ENCODE measurements at regions not wholly inside any gene's neighbourhood (a gene's known extent, or its start where the extent isn't known, plus 50 kb on each side); places are given as distances from the start of the nearest gene placed in this dataset.

DNA sequence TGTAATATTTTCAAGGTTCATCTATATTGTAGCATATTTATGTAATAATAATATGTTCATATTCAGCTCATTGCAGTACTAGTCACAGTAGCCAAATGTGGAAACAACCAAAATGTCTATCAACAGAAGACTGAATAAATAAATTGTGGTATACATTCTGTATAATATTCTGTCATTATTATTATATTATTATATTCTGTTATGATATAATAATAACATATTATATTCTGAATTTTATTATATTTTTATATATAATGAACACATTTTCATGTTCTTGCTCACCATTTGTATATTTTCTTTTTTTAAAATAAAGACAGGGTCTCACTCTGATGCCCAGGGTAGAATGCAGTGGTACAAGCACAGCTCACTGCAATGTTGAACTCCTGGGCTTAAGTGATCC lies 91.2 kb upstream of the STARD3NL start:
- no peak for ATAC-seq

DNA sequence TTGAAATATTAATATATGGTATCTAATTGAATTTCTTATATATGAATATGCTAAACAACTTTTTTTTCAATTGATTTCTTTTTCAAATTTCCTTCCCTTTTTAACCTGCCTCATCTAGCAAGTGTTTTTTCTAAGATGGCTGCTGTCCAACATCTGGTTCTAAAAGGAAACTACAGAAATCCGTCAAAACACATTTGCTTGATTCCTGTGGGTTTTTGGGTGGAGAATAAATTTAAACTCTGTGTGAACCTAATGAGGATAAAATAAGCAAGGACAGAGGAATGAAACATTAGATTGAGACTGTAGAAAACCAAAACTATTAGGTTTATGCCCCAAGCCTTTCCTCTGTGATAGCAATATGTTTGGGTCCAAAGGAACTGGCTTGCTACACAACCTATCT lies 75.5 kb upstream of the STARD3NL start:
- ATAC-seq, result no peak

DNA sequence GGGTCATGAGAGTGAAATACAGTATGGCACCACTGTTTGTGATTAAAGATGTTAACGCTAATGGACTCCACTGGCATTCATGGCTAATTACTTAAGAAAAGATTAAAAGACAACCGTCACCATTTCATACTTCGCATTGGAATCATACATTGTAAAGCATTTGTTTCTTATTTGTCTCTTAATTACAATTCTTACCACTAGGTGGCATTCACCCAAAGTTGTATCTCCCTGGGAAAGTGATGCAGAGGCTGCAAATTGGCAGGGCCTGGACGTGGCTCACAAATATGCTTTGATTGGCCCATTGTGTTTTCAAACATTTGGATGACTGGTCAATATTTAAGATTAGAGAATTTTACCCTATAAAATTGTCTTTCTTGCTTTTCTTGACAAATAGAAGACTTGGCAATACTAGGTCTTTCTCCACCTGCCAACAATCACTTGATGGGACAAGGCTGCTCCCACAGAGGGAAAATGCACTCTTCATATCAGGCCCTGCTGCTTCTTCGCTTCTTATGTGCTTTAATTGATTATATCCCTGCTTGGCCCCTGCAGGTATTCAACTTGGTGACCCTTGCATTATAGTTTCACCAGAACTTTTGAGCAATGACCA lies 72.1 kb upstream of the STARD3NL start:
- peak in 1 of 2 donors; percentile 62 for ATAC-seq

DNA sequence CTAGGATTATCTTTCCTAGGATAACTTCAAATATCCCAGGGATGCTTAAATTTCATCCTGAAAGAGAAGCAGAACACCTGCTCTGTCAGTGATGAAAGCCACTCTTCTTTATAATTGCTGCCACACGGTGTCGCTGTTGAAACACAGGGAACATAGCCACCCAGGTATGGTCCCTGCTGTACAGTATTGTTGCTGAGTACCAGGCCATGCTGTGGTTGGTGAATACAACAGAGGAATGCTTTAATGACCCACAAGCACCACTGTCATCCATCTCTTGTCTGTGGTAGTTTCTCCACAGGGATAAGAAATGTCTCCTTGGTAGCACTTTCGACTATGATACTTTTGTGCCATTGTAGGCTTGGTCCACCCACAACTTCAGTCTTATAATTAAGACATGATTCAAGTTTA lies 70.6 kb upstream of the STARD3NL start:
- peak; percentile 72 to 83 for ATAC-seq

DNA sequence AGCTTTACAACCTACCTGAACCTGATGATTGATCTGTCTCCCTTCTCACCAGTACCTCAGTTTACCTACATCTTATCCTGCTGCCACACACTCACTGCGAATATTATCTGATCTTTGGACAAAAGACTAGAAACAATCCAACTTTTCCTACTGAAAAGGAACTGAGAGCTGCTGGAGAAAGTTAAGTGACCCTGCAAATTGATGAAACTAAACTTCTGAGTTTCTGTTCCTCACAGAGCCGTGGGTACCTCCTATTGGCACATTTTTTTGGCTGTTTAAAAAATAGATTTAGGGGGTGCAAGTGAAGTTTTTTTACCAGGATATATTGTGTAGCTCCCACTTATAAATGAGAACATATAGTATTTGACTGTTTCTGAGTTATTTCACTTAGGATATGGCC lies 66.0 kb upstream of the STARD3NL start:
- no peak for ATAC-seq

DNA sequence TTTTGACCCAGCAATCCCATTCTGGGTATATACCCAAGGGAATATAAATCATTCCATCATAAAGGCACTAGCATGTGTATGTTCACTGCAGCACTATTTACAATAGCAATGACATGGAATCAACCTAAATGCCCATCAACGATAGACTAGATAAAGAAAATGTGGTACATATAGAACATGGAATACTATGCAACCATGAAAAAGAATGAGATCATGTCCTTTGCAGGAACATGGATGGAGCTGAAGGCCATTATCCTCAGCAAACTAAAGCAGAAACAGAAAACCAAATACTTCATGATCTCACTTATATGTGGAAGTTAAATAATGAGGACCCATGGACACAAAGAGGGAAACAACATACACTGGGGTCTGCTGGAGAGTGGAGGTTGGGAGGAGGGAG lies 58.0 kb upstream of the STARD3NL start:
- ATAC-seq, result no peak

DNA sequence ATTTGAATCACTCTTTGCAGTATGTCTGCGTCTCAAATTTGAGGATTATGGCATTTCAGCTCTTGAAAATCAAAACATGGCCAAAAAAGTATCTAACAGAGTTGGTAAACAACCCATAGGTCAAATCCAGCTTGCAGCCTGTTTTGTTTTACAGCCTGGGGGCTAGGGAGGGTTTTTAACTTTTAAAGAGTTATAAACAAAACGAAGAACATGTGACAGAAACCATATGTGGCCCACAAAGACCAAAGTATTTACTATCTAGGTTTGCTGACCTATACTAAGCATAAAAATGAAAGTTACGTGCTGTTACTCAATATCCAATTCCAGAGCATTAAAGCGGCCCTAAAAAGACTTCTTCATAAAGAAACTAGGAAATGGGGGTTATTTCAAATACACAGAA lies 55.5 kb upstream of the STARD3NL start:
- ATAC-seq, result no peak

DNA sequence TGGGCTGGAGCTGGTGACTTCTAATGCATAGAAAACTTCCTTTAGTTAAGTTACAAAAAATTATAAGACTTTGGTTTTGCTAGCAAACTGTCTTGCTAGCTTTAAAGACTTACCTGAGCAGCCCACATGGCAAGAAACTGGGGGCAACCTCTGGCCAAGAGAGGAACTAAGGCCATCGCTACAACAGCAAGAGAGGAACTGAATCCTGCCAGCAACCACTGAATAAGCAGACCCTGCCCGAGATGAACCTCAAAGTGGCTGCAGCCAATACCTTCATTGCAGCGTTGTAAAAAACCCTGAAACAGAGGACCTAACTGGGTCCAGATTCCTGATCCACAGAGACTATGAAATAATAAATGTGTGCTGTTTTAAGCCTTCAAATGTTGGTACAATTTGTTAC lies 54.6 kb upstream of the STARD3NL start:
- ATAC-seq, result no peak

DNA sequence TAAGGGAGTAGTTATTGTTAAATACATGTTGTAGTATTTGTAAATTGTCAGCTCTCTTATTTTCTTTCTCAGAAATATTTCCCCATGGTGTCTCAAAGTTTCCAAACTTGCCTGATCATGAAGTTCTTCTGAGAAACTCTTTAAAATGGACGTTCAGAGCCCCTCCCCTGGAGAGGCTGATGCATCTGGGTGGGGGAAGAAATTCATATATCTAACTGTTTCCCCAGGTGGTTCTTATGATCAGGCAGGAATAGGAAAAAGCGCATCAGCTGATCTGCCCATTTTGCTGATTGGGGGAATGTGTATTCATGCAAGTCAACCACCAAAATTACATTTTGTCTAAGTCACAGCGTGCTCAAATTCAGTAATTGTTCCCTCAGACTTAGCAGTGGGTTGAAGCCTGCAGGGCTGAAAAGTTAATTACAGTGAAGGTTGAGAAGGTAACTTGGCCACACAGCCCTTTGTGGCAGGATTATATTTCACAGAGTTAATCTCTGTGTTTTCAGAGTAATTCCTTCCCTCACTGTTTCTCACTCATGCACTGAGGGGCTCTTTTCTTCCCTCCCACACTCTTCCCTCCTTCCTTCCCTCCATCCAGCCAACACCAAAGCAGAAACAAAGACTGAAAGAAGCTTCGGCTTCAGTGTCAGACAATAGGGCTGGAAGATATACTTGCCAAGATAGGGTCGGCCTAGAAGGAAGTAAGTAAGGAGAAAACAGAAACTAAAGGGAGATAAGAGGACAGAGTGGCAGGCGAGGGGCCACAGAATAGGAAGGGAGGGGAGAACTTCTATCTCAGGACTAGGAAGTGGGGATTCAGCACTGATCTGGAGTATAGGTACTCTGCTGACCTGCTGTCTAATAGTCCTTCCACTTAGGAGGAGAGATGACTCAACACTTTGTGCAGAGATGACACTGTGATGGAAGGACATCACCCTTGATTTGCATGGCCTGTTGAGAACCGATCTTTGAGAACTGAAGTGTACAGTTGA lies 50.5 kb upstream of the STARD3NL start:
- no peak for ATAC-seq
